B cell (primary cell): ENCODE measurements at regions not wholly inside any gene's neighbourhood (a gene's known extent, or its start where the extent isn't known, plus 50 kb on each side); places are given as distances from the start of the nearest gene placed in this dataset.

Source experiments
- ATAC-seq: fragments of 200-7000 bp; cut with Tn5 transposase; one replicate; pipeline ENCODE4 v1.10.0; 2021; ENCODE audit warnings: low read depth, mild to moderate bottlenecking, moderate number of reproducible peaks, moderate library complexity
- CTCF ChIA-PET: fragments of 350-600 bp; sonication (Branson Sonifier 250); formaldehyde crosslinking; loops from one replicate; lab custom pipeline; 2021; ENCODE audit warnings: antibody characterized with exemption, inconsistent platforms; lab: Charles Lee
- POLR2A ChIA-PET: fragments of 350-600 bp; sonication (Branson Sonifier 250); formaldehyde crosslinking; loops from one replicate; lab custom pipeline; 2021; ENCODE audit warnings: antibody characterized with exemption; lab: Charles Lee
- DNase-seq: peaks from one replicate; pipeline ENCODE4 v3.0.0; 2013
- H2AFZ ChIP-seq: 2 replicates; pipeline ENCODE4 v1.6.1; 2012; ENCODE audit warnings: mild to moderate bottlenecking, low read depth, low read length; ENCODE audit not compliant: insufficient read depth, poor library complexity, severe bottlenecking
- H3K27ac ChIP-seq, 2 donors: 1 replicate in 1 of 2; 2 replicates in 1 of 2; pipeline ENCODE4 v1.5.1; 2012 to 2013; ENCODE audit warnings: low read length in 2 of 2, mild to moderate bottlenecking in 2 of 2, moderate library complexity in 1 of 2
- H3K27me3 ChIP-seq, 4 experiments: fragments of 200-600 bp in 1 of 4; sonication (generic) in 1 of 4; replicated peaks in 1 of 4; 1 replicate in 2 of 4; 2 replicates in 2 of 4; pipeline versions ENCODE4 v1.6.1 to v1.7.0; 2013 to 2016; ENCODE audit warnings: low read length in 3 of 4, mild to moderate bottlenecking in 2 of 4, mixed read lengths in 1 of 4, moderate library complexity in 1 of 4; ENCODE audit not compliant: insufficient read depth in 4 of 4, control insufficient read depth in 3 of 4; ENCODE audit errors: control extremely low read depth in 1 of 4
- H3K36me3 ChIP-seq, 2 experiments: replicated peaks in 1 of 2; 1 replicate in 1 of 2; 2 replicates in 1 of 2; pipeline versions ENCODE4 v1.6.1 to v1.7.1; 2013; ENCODE audit warnings: low read length in 1 of 2; ENCODE audit not compliant: insufficient read depth in 2 of 2, control insufficient read depth in 1 of 2; ENCODE audit errors: control extremely low read depth in 1 of 2, extremely low read depth in 1 of 2
- H3K4me1 ChIP-seq, 2 donors: fragments of 200-600 bp in 1 of 2; sonication (generic) in 1 of 2; 1 replicate in 1 of 2; 2 replicates in 1 of 2; pipeline versions ENCODE4 v1.5.1 to v1.6.1; 2013 to 2017; ENCODE audit warnings: low read length in 2 of 2; ENCODE audit not compliant: control insufficient read depth in 2 of 2, insufficient read depth in 2 of 2
- H3K4me2 ChIP-seq: replicated peaks from 2 replicates; pipeline ENCODE3; 2012; ENCODE audit warnings: mild to moderate bottlenecking, low read depth, low read length; ENCODE audit not compliant: poor library complexity, severe bottlenecking
- H3K4me3 ChIP-seq, 5 experiments: fragments of 200-600 bp in 1 of 5; sonication (generic) in 1 of 5; 1 replicate in 3 of 5; 2 replicates in 2 of 5; pipeline versions ENCODE4 v1.5.1 to v1.7.0; 2011 to 2016; ENCODE audit warnings: low read length in 4 of 5, mild to moderate bottlenecking in 4 of 5, low read depth in 2 of 5, control low read depth in 1 of 5, moderate library complexity in 1 of 5; ENCODE audit not compliant: insufficient read depth in 1 of 5; ENCODE audit errors: control extremely low read depth in 1 of 5, extremely low read depth in 1 of 5
- H3K79me2 ChIP-seq: fragments of 200-600 bp; sonication (generic); one replicate; pipeline ENCODE4 v1.6.0; 2016; ENCODE audit warnings: low read length; ENCODE audit not compliant: control insufficient read depth, insufficient read depth
- H3K9ac ChIP-seq: fragments of 200-600 bp; sonication (generic); 2 replicates; pipeline ENCODE4 v1.6.1; 2017; ENCODE audit warnings: mild to moderate bottlenecking, low read length, moderate library complexity
- H3K9me3 ChIP-seq, 3 donors: one replicate each; pipeline versions ENCODE4 v1.6.1 to v1.7.1; 2013; ENCODE audit warnings: low read length in 2 of 3; ENCODE audit not compliant: control insufficient read depth in 2 of 3, insufficient read depth in 1 of 3; ENCODE audit errors: control extremely low read depth in 1 of 3
- H4K20me1 ChIP-seq: 2 replicates; pipeline ENCODE4 v1.6.0; 2012; ENCODE audit warnings: mild to moderate bottlenecking, low read length; ENCODE audit not compliant: insufficient read depth, control insufficient read depth, poor library complexity, severe bottlenecking
- H3K27ac Mint-ChIP-seq: one replicate; pipeline ENCODE4 v1.8.0; 2021; ENCODE audit warnings: mixed read lengths
- H3K27me3 Mint-ChIP-seq: one replicate; pipeline ENCODE4 v1.8.0; 2021; ENCODE audit warnings: mixed read lengths
- H3K4me1 Mint-ChIP-seq: one replicate; pipeline ENCODE4 v1.8.0; 2021; ENCODE audit warnings: mixed read lengths
- H3K4me3 Mint-ChIP-seq: one replicate; pipeline ENCODE4 v1.8.0; 2021; ENCODE audit warnings: mixed read lengths
- H3K9me3 Mint-ChIP-seq: one replicate; pipeline ENCODE4 v1.8.0; 2022; ENCODE audit warnings: mixed read lengths; ENCODE audit not compliant: insufficient read depth
- EZH2 ChIP-seq: IDR thresholded peaks from 2 replicates; pipeline ENCODE4 v1.6.1; 2012; ENCODE audit warnings: borderline replicate concordance, low read depth, mild to moderate bottlenecking, moderate library complexity, low read length; ENCODE audit not compliant: insufficient read depth, poor library complexity, severe bottlenecking
- WGBS: methylation state at CpG from one replicate; pipeline ENCODE4 v1.1.5; 2013; ENCODE audit warnings: missing lambda C conversion rate; ENCODE audit not compliant: insufficient coverage; 5-methylcytosine and 5-hydroxymethylcytosine counted together
- intact Hi-C: fragments of 100-400 bp; cut with micrococcal nuclease; formaldehyde crosslinking; loops from one replicate; pipeline ENCODE4 v1.10.0; 2022
- TF ChIP-seq, protein P1 (sequence below): fragments of 200-600 bp; IDR thresholded peaks from one replicate; pipeline ENCODE4 v1.8.0; 2022; ENCODE audit warnings: antibody characterized with exemption, mild to moderate bottlenecking

DNA sequence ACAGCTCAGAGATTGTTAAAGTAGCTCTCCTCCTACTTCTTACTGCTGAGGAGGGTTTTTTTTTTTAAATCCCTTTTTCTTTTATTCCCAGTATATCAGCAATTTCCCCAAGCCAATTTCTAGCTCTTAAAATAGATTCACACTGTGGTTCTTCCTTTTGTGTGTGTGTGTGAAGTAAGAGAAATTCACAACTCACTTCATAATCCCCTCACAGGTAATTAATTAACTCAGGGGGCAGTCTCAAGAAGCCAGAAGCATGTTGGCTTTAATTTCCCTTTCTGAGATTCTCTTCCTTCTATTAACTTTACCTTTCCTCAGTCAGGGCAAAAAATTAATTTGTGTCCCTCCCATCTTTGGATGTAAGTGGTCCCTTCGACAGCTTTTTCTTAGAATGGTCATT, 71.0 kb upstream of the HMHB1 start:
- Mint-ChIP-seq H3K27ac (no peak overlapping the region), H3K27me3 (no peaks in the 10 kb centered on the region), H3K4me1 (peaks cover 7% of the 10 kb centered on the region), H3K4me3 (no peak overlapping the region), H3K9me3 (no peaks in the 10 kb centered on the region)
- no peaks in the 10 kb centered on the region for H3K27me3 ChIP-seq
- CTCF ChIA-PET: interaction anchor here (0.7 kb wide), 1 partner anchor 672 kb away, joined by 3 read pairs; no protein-coding TSS in a partner anchor
- H3K27ac ChIP-seq: no peak overlapping the region
- no peaks in the 10 kb centered on the region for H3K9me3 ChIP-seq
- H3K9ac ChIP-seq: no peak overlapping the region
- no peak for ATAC-seq
- H3K4me1 ChIP-seq: peaks cover 7 to 8% of the 10 kb centered on the region in 2 donors
- H2AFZ ChIP-seq: no peak overlapping the region
- no peaks in the 10 kb centered on the region for H3K79me2 ChIP-seq
- POLR2A ChIA-PET: no interaction called here
- H4K20me1 ChIP-seq: no peaks in the 10 kb centered on the region
- H3K4me3 ChIP-seq: no peak overlapping the region
- intact Hi-C loops: no loop called here
- no peak for DNase-seq
- no CpG with 5 or more reads among the region's 1 CpG for WGBS
- TF ChIP-seq, protein P1, sequence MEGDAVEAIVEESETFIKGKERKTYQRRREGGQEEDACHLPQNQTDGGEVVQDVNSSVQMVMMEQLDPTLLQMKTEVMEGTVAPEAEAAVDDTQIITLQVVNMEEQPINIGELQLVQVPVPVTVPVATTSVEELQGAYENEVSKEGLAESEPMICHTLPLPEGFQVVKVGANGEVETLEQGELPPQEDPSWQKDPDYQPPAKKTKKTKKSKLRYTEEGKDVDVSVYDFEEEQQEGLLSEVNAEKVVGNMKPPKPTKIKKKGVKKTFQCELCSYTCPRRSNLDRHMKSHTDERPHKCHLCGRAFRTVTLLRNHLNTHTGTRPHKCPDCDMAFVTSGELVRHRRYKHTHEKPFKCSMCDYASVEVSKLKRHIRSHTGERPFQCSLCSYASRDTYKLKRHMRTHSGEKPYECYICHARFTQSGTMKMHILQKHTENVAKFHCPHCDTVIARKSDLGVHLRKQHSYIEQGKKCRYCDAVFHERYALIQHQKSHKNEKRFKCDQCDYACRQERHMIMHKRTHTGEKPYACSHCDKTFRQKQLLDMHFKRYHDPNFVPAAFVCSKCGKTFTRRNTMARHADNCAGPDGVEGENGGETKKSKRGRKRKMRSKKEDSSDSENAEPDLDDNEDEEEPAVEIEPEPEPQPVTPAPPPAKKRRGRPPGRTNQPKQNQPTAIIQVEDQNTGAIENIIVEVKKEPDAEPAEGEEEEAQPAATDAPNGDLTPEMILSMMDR: no peak
- no peak for TF ChIP-seq EZH2
- H3K36me3 ChIP-seq: no peaks in the 10 kb centered on the region
- H3K4me2 ChIP-seq: no peak overlapping the region

DNA sequence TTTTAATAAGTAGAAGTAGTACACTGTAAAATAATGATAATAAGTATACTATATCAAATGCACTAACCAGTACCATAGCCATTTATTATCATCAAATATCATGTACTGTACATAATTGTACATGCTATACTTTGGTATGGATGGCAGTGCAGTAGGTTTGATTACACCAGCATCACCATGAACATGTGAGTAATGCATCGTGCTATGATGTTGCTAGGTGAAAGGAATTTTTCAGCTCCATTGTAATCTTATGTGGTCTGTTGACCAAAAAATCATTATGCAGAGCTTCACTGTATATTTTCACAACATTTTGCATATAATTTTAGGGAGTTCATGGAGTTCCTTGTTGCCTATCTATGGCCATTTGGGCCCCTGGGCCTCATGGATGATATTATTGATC, 72.2 kb upstream of the HMHB1 start:
- H3K9me3 ChIP-seq: no peaks in the 10 kb centered on the region
- H4K20me1 ChIP-seq: no peaks in the 10 kb centered on the region
- H3K4me2 ChIP-seq: no peak overlapping the region
- no peak overlapping the region for H3K4me3 Mint-ChIP-seq
- no peak overlapping the region for H3K4me3 ChIP-seq
- ATAC-seq (no peak), DNase-seq (no peak)
- intact Hi-C loops: no loop called here
- POLR2A ChIA-PET: no interaction called here
- CTCF ChIA-PET: no interaction called here
- no peaks in the 10 kb centered on the region for H3K27me3 ChIP-seq
- no peaks in the 10 kb centered on the region for H3K36me3 ChIP-seq
- no peaks in the 10 kb centered on the region for H3K79me2 ChIP-seq
- peaks cover 7% of the 10 kb centered on the region for H3K4me1 Mint-ChIP-seq
- peaks cover 7 to 8% of the 10 kb centered on the region in 2 donors for H3K4me1 ChIP-seq
- no peak overlapping the region for H3K27ac Mint-ChIP-seq
- H2AFZ ChIP-seq: no peak overlapping the region
- H3K27ac ChIP-seq: no peak overlapping the region
- TF ChIP-seq, protein P1: no peak
- no peak for TF ChIP-seq EZH2
- H3K9me3 Mint-ChIP-seq: no peaks in the 10 kb centered on the region
- no CpG with 5 or more reads among the region's 1 CpG for WGBS
- no peaks in the 10 kb centered on the region for H3K27me3 Mint-ChIP-seq
- no peak overlapping the region for H3K9ac ChIP-seq
